HEK293T (cell line): ENCODE measurements at regions not wholly inside any gene's neighbourhood (a gene's known extent, or its start where the extent isn't known, plus 50 kb on each side); places are given as distances from the start of the nearest gene placed in this dataset.

ENCODE experiments used
- ARNT ChIP-seq: fragments of 450-650 bp; IDR thresholded peaks from 2 replicates; pipeline ENCODE4 v1.6.1; 2017; ENCODE audit warnings: mild to moderate bottlenecking
- BHLHE40 ChIP-seq: fragments of 450-650 bp; IDR thresholded peaks from 2 replicates; pipeline ENCODE4 v1.6.1; 2016; ENCODE audit warnings: mild to moderate bottlenecking, moderate library complexity, borderline replicate concordance
- ELF4 ChIP-seq: fragments of 450-650 bp; IDR thresholded peaks from 2 replicates; pipeline ENCODE4 v1.6.1; 2017; ENCODE audit warnings: antibody characterized with exemption
- FOXA1 ChIP-seq: fragments of 450-650 bp; IDR thresholded peaks from 2 replicates; pipeline ENCODE4 v1.6.1; 2016; ENCODE audit warnings: mild to moderate bottlenecking
- FOXK2 ChIP-seq: fragments of 450-650 bp; IDR thresholded peaks from 2 replicates; pipeline ENCODE4 v1.6.1; 2016; ENCODE audit warnings: mild to moderate bottlenecking
- FOXM1 ChIP-seq: fragments of 450-650 bp; IDR thresholded peaks from 2 replicates; pipeline ENCODE4 v1.6.1; 2017; ENCODE audit warnings: mild to moderate bottlenecking, borderline replicate concordance
- HDGF ChIP-seq: fragments of 450-650 bp; IDR thresholded peaks from 2 replicates; pipeline ENCODE4 v1.6.1; 2017; ENCODE audit warnings: antibody characterized with exemption, borderline replicate concordance
- LEF1 ChIP-seq: fragments of 450-650 bp; IDR thresholded peaks from 2 replicates; pipeline ENCODE4 v1.6.1; 2017; ENCODE audit warnings: mild to moderate bottlenecking, borderline replicate concordance
- NFRKB ChIP-seq: fragments of 450-650 bp; IDR thresholded peaks from 2 replicates; pipeline ENCODE4 v1.6.1; 2016; ENCODE audit warnings: mild to moderate bottlenecking, moderate library complexity
- SP1 ChIP-seq: fragments of 450-650 bp; IDR thresholded peaks from 2 replicates; pipeline ENCODE4 v1.6.1; 2017
- SUZ12 ChIP-seq: fragments of 450-650 bp; IDR thresholded peaks from 2 replicates; pipeline ENCODE4 v1.6.1; 2016; ENCODE audit warnings: mild to moderate bottlenecking
- TARDBP ChIP-seq: fragments of 450-650 bp; IDR thresholded peaks from 2 replicates; pipeline ENCODE4 v1.6.1; 2016

- no peak for TF ChIP-seq SUZ12
- TF ChIP-seq TARDBP: no peak
- TF ChIP-seq BHLHE40: no peak
- no peak for TF ChIP-seq NFRKB
- no peak for TF ChIP-seq HDGF
- no peak for TF ChIP-seq LEF1
- no peak for TF ChIP-seq SP1
- TF ChIP-seq FOXM1: no peak
- TF ChIP-seq ARNT: no peak
- no peak for TF ChIP-seq FOXA1
- no peak for TF ChIP-seq ELF4
- TF ChIP-seq FOXK2: no peak
Measured at GRCh38 chr18:26628017-26628416, 79.7 kb upstream of the KCTD1 start.
